ENCODE measurements at regions not wholly inside any gene's neighbourhood (a gene's known extent, or its start where the extent isn't known, plus 50 kb on each side); places are given as distances from the start of the nearest gene placed in this dataset.

DNA sequence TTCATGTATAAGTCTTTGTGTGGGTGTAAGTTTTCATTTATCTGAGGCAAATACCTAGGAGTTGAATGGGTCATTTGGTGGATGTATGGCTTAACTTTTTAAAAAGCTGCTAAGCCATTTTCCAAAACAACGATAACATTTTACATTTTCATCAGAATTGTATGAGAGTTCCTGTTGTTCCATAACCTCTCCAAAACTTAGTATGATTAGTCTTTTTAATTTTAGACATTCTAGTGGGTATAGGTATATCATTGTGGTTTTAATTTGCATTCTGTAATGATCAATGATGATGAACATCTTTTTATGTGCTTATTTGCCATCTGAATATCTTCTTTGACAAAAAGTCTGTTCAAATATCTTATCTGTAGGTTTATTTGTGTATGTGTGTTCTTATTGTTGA is 74.4 kb upstream of the UGP2 start:
- H3K27me3 ChIP-seq (replicated peaks in 1 of 4; ENCODE audit: control extremely low read depth in 1 of 4, control insufficient read depth in 3 of 4, insufficient read depth in 4 of 4, low read length in 3 of 4), result no peaks in the 10 kb centered on the region
- no peak overlapping the region for H3K9ac ChIP-seq (ENCODE audit: low read length)
- no peaks in the 10 kb centered on the region for H3K27me3 Mint-ChIP-seq
- ChIA-PET CTCF (no interaction called here), POLR2A (no interaction called here)
- H3K4me1 Mint-ChIP-seq, result no peaks in the 10 kb centered on the region
- no peaks in the 10 kb centered on the region for H3K9me3 Mint-ChIP-seq (ENCODE audit: insufficient read depth)
- no peaks in the 10 kb centered on the region for H3K79me2 ChIP-seq (ENCODE audit: control insufficient read depth, insufficient read depth, low read length)
- no peak overlapping the region for H3K4me3 ChIP-seq (ENCODE audit: control extremely low read depth in 1 of 5, extremely low read depth in 1 of 5, insufficient read depth in 1 of 5, low read depth in 2 of 5, low read length in 4 of 5)
- intact Hi-C loops (cut with micrococcal nuclease), result no loop called here
- no peaks in the 10 kb centered on the region for H4K20me1 ChIP-seq (ENCODE audit: control insufficient read depth, insufficient read depth, low read length, poor library complexity, severe bottlenecking)
- no peaks in the 10 kb centered on the region for H3K36me3 ChIP-seq (replicated peaks in 1 of 2; ENCODE audit: control extremely low read depth in 1 of 2, control insufficient read depth in 1 of 2, extremely low read depth in 1 of 2, insufficient read depth in 2 of 2, low read length in 1 of 2)
- no peaks in the 10 kb centered on the region for H3K4me1 ChIP-seq (ENCODE audit: control insufficient read depth in 2 of 2, insufficient read depth in 2 of 2, low read length in 2 of 2)
- TF ChIP-seq, protein P1, sequence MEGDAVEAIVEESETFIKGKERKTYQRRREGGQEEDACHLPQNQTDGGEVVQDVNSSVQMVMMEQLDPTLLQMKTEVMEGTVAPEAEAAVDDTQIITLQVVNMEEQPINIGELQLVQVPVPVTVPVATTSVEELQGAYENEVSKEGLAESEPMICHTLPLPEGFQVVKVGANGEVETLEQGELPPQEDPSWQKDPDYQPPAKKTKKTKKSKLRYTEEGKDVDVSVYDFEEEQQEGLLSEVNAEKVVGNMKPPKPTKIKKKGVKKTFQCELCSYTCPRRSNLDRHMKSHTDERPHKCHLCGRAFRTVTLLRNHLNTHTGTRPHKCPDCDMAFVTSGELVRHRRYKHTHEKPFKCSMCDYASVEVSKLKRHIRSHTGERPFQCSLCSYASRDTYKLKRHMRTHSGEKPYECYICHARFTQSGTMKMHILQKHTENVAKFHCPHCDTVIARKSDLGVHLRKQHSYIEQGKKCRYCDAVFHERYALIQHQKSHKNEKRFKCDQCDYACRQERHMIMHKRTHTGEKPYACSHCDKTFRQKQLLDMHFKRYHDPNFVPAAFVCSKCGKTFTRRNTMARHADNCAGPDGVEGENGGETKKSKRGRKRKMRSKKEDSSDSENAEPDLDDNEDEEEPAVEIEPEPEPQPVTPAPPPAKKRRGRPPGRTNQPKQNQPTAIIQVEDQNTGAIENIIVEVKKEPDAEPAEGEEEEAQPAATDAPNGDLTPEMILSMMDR (IDR thresholded peaks at IDR 0.05), result no peak
- no peak for TF ChIP-seq EZH2 (IDR thresholded peaks at IDR 0.05; ENCODE audit: borderline replicate concordance, insufficient read depth, low read depth, low read length, poor library complexity, severe bottlenecking)
- H3K4me3 Mint-ChIP-seq, result no peak overlapping the region
- no CpG with 5 or more reads among the region's 1 CpG for WGBS (ENCODE audit: insufficient coverage)
- ATAC-seq (ENCODE audit: low read depth) (no peak), DNase-seq (no peak)
- H3K9me3 ChIP-seq (ENCODE audit: control extremely low read depth in 1 of 3, control insufficient read depth in 2 of 3, insufficient read depth in 1 of 3, low read length in 2 of 3), result peaks cover 0 to 4% (median 1%) of the 10 kb centered on the region in 3 donors
- H2AFZ ChIP-seq (ENCODE audit: insufficient read depth, low read depth, low read length, poor library complexity, severe bottlenecking), result no peak overlapping the region
- H3K27ac Mint-ChIP-seq, result no peak overlapping the region
- no peak overlapping the region for H3K4me2 ChIP-seq (replicated peaks; ENCODE audit: low read depth, low read length, poor library complexity, severe bottlenecking)
- no peak overlapping the region for H3K27ac ChIP-seq (ENCODE audit: low read length in 2 of 2)

DNA sequence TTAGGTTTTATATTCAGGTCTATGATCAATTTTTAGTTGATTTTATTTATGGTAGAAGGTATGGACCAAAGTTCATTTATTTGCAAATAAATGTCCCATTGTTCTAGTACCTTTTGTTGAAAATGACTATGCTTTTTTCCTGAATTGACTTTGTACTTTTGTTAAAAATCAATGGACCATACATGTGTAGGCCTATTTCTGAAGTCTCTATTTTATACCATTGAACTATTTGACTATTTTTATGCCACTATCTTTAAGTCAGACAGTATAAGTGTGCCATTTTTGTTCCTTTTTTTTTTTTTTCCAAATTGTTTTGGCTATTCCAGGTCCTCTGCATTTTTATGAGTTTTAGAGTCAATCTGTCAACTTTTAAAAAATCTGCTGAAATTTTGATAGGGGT is 73.6 kb upstream of the UGP2 start:
- Histone ChIP-seq H4K20me1 (ENCODE audit: control insufficient read depth, insufficient read depth, low read length, poor library complexity, severe bottlenecking) (no peaks in the 10 kb centered on the region), H3K36me3 (replicated peaks in 1 of 2; ENCODE audit: control extremely low read depth in 1 of 2, control insufficient read depth in 1 of 2, extremely low read depth in 1 of 2, insufficient read depth in 2 of 2, low read length in 1 of 2) (no peaks in the 10 kb centered on the region), H3K4me3 (ENCODE audit: control extremely low read depth in 1 of 5, extremely low read depth in 1 of 5, insufficient read depth in 1 of 5, low read depth in 2 of 5, low read length in 4 of 5) (no peak overlapping the region), H3K27me3 (replicated peaks in 1 of 4; ENCODE audit: control extremely low read depth in 1 of 4, control insufficient read depth in 3 of 4, insufficient read depth in 4 of 4, low read length in 3 of 4) (no peaks in the 10 kb centered on the region), H3K4me2 (replicated peaks; ENCODE audit: low read depth, low read length, poor library complexity, severe bottlenecking) (no peak overlapping the region), H3K79me2 (ENCODE audit: control insufficient read depth, insufficient read depth, low read length) (no peaks in the 10 kb centered on the region), H2AFZ (ENCODE audit: insufficient read depth, low read depth, low read length, poor library complexity, severe bottlenecking) (no peak overlapping the region), H3K27ac (ENCODE audit: low read length in 2 of 2) (no peak overlapping the region), H3K9ac (ENCODE audit: low read length) (no peak overlapping the region), H3K4me1 (ENCODE audit: control insufficient read depth in 2 of 2, insufficient read depth in 2 of 2, low read length in 2 of 2) (no peaks in the 10 kb centered on the region), H3K9me3 (ENCODE audit: control extremely low read depth in 1 of 3, control insufficient read depth in 2 of 3, insufficient read depth in 1 of 3, low read length in 2 of 3) (peaks cover 0 to 4% (median 3%) of the 10 kb centered on the region in 3 donors)
- Mint-ChIP-seq H3K4me3 (no peak overlapping the region), H3K27me3 (no peaks in the 10 kb centered on the region), H3K27ac (no peak overlapping the region), H3K4me1 (no peaks in the 10 kb centered on the region), H3K9me3 (ENCODE audit: insufficient read depth) (no peaks in the 10 kb centered on the region)
- intact Hi-C loops (cut with micrococcal nuclease), result no loop called here
- CTCF ChIA-PET, result no interaction called here
- TF ChIP-seq EZH2 (IDR thresholded peaks at IDR 0.05; ENCODE audit: borderline replicate concordance, insufficient read depth, low read depth, low read length, poor library complexity, severe bottlenecking), result no peak
- TF ChIP-seq, protein P1 (IDR thresholded peaks at IDR 0.05), result no peak
- POLR2A ChIA-PET, result no interaction called here
- no peak for DNase-seq
- ATAC-seq (ENCODE audit: low read depth), result no peak

Data from B cell (primary cell).